ENCODE measurements at regions not wholly inside any gene's neighbourhood (a gene's known extent, or its start where the extent isn't known, plus 50 kb on each side); places are given as distances from the start of the nearest gene placed in this dataset.

DNA sequence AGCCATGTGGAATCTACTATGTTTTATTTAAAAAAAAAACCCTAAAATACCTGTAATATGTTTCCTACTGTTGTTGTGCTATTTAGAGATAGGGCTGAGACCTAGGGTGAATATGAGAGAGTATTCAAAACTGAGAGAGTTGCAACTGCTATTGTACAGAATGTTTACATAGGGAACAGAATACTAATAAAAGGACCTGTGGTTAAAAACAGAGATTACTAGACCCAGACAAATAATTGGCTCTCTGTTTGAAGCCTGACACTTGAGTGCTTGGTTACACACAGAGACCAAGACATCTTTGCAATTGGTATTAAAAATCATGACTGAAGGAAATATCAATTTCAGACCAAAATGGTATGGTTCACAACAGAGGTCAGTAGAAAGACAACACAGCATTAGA lies 278.9 kb upstream of the GIMD1 start:
- Histone ChIP-seq H3K27ac (ENCODE audit: low read depth in 2 of 2, low read length in 2 of 2) (no peak overlapping the region), H3K4me3 (ENCODE audit: low read length in 2 of 2) (no peak overlapping the region), H3K9ac (ENCODE audit: low read depth in 1 of 2, low read length in 2 of 2) (no peak overlapping the region), H3K4me1 (ENCODE audit: control insufficient read depth in 2 of 2, insufficient read depth in 2 of 2, low read length in 2 of 2) (no peaks in the 10 kb centered on the region), H3K36me3 (ENCODE audit: control insufficient read depth in 2 of 2, insufficient read depth in 2 of 2, low read length in 2 of 2) (no peaks in the 10 kb centered on the region), H3K9me3 (ENCODE audit: control insufficient read depth in 2 of 2, low read length in 2 of 2) (no peaks in the 10 kb centered on the region), H3K27me3 (ENCODE audit: control insufficient read depth in 2 of 2, insufficient read depth in 2 of 2, low read length in 2 of 2) (no peaks in the 10 kb centered on the region)

DNA sequence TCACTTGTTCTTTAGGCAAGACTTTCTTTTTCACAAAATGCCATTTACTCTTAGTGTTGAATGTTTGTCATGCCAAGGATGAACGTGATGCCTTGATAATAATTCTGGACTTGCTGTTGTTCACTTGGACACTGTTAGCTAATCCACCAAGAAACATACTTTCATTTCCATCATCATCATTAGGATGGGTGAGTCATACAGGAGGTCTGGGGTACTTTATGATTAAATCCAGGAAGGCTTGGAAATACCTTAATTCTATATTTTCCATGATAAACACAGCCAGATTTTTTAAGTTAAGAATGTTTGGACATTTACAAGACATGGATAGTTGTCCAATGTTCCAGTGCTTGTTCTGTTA lies 260.7 kb upstream of the GIMD1 start:
- no peak overlapping the region for H3K27ac ChIP-seq (ENCODE audit: low read depth in 2 of 2, low read length in 2 of 2)
- H3K9me3 ChIP-seq (ENCODE audit: control insufficient read depth in 2 of 2, low read length in 2 of 2): no peaks in the 10 kb centered on the region
- no peak overlapping the region for H3K9ac ChIP-seq (ENCODE audit: low read depth in 1 of 2, low read length in 2 of 2)
- no peaks in the 10 kb centered on the region for H3K4me1 ChIP-seq (ENCODE audit: control insufficient read depth in 2 of 2, insufficient read depth in 2 of 2, low read length in 2 of 2)
- no peaks in the 10 kb centered on the region for H3K36me3 ChIP-seq (ENCODE audit: control insufficient read depth in 2 of 2, insufficient read depth in 2 of 2, low read length in 2 of 2)
- no peaks in the 10 kb centered on the region for H3K27me3 ChIP-seq (ENCODE audit: control insufficient read depth in 2 of 2, insufficient read depth in 2 of 2, low read length in 2 of 2)
- no peak overlapping the region for H3K4me3 ChIP-seq (ENCODE audit: low read length in 2 of 2)

DNA sequence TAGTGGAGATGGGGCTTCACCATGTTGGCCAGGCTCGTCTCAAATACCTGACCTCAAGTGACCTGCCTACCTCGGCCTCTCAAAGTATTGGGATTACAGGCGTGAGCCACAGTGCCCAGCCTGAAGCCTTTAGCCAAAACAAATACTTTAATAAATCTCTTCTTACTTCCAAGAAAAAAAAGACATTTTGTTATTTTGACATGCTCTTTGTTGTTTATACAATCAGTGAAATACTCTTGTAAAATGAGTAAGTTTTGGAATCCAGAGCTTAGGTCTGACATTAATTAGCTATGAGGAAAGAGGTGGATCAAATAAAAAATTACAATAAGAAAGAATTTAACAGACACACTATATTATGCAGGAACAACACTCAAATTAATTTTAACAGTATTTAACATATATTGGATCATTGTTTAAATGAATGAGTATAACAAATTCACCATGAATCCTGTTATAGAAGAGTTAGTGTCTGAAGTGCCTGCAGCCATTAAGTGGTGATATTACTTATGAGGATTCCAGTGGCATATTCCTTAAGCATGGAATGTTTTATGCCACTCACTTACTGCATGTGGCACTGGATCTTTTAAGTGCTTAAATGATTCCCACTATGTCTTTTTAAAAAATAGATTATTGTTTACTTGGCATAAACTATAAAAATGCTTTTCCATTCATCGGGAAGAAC lies 260.1 kb upstream of the GIMD1 start:
- no peaks in the 10 kb centered on the region for H3K36me3 ChIP-seq (ENCODE audit: control insufficient read depth in 2 of 2, insufficient read depth in 2 of 2, low read length in 2 of 2)
- H3K4me3 ChIP-seq (ENCODE audit: low read length in 2 of 2): no peak overlapping the region
- H3K4me1 ChIP-seq (ENCODE audit: control insufficient read depth in 2 of 2, insufficient read depth in 2 of 2, low read length in 2 of 2): no peaks in the 10 kb centered on the region
- H3K27ac ChIP-seq (ENCODE audit: low read depth in 2 of 2, low read length in 2 of 2): no peak overlapping the region
- H3K27me3 ChIP-seq (ENCODE audit: control insufficient read depth in 2 of 2, insufficient read depth in 2 of 2, low read length in 2 of 2): no peaks in the 10 kb centered on the region
- no peak overlapping the region for H3K9ac ChIP-seq (ENCODE audit: low read depth in 1 of 2, low read length in 2 of 2)
- H3K9me3 ChIP-seq (ENCODE audit: control insufficient read depth in 2 of 2, low read length in 2 of 2): no peaks in the 10 kb centered on the region

DNA sequence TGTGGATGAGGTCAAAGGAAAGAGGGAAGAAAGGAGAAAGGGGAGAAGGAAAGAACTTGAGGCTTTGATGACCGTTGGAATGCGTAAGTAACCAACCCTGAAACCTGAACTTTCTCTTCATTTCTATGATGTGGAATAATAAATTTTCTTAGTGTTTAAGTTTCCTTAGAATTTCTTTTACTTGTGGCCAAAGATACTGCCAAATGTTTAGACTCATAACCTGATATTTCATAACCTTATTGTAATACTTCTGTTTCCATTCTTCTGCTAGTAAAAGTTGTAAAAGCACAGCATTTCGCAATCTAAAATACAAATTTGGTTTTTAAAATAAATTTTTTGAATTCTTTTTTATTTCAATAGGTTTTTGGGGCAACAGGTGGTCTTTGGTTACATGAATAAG lies 258.5 kb upstream of the GIMD1 start:
- H3K4me1 ChIP-seq (ENCODE audit: control insufficient read depth in 2 of 2, insufficient read depth in 2 of 2, low read length in 2 of 2): no peaks in the 10 kb centered on the region
- H3K4me3 ChIP-seq (ENCODE audit: low read length in 2 of 2): no peak overlapping the region
- H3K9ac ChIP-seq (ENCODE audit: low read depth in 1 of 2, low read length in 2 of 2): no peak overlapping the region
- H3K27me3 ChIP-seq (ENCODE audit: control insufficient read depth in 2 of 2, insufficient read depth in 2 of 2, low read length in 2 of 2): no peaks in the 10 kb centered on the region
- H3K9me3 ChIP-seq (ENCODE audit: control insufficient read depth in 2 of 2, low read length in 2 of 2): no peaks in the 10 kb centered on the region
- H3K36me3 ChIP-seq (ENCODE audit: control insufficient read depth in 2 of 2, insufficient read depth in 2 of 2, low read length in 2 of 2): no peaks in the 10 kb centered on the region
- no peak overlapping the region for H3K27ac ChIP-seq (ENCODE audit: low read depth in 2 of 2, low read length in 2 of 2)

DNA sequence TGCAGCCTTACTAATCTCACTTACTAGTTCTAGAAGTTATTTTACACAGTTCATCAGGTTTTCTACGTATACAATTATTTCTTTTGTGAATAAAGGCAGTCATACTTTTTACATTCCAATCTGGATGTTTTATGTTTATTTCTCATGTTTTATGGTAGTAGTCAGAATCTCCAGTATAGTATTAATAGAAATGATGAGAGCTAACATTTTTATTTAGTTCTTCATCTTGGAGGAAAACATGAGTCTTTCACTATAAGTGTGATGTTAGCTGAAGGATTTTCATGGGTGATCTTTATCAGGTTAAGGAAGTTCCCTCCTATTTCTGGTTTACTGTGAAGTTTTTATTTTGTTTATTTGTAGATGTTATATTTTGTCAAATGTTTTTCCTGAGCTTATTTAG lies 256.1 kb upstream of the GIMD1 start:
- no peak overlapping the region for H3K9ac ChIP-seq (ENCODE audit: low read depth in 1 of 2, low read length in 2 of 2)
- no peak overlapping the region for H3K27ac ChIP-seq (ENCODE audit: low read depth in 2 of 2, low read length in 2 of 2)
- H3K27me3 ChIP-seq (ENCODE audit: control insufficient read depth in 2 of 2, insufficient read depth in 2 of 2, low read length in 2 of 2): no peaks in the 10 kb centered on the region
- H3K4me1 ChIP-seq (ENCODE audit: control insufficient read depth in 2 of 2, insufficient read depth in 2 of 2, low read length in 2 of 2): no peaks in the 10 kb centered on the region
- H3K9me3 ChIP-seq (ENCODE audit: control insufficient read depth in 2 of 2, low read length in 2 of 2): no peaks in the 10 kb centered on the region
- no peak overlapping the region for H3K4me3 ChIP-seq (ENCODE audit: low read length in 2 of 2)
- H3K36me3 ChIP-seq (ENCODE audit: control insufficient read depth in 2 of 2, insufficient read depth in 2 of 2, low read length in 2 of 2): no peaks in the 10 kb centered on the region

DNA sequence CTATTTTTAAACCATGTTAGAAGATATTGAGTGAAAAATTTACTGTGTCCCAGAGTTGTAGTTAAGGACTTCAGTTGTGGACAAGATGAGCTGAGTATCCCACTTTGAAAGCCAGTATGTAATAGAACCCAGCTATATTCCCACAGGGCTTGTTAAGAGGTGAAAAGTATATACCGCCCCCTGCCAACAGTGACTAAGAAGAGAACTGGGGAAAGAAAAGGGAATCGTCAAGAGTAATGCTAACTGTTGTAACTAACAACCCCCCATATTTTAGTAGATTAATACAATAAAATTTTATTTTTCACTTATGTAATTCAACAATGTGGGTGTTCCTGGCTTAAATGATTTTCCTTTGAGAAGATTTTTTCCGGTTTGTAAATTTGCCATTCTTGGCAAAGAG lies 250.4 kb upstream of the GIMD1 start:
- Histone ChIP-seq H3K27me3 (ENCODE audit: control insufficient read depth in 2 of 2, insufficient read depth in 2 of 2, low read length in 2 of 2) (no peaks in the 10 kb centered on the region), H3K27ac (ENCODE audit: low read depth in 2 of 2, low read length in 2 of 2) (no peak overlapping the region)

DNA sequence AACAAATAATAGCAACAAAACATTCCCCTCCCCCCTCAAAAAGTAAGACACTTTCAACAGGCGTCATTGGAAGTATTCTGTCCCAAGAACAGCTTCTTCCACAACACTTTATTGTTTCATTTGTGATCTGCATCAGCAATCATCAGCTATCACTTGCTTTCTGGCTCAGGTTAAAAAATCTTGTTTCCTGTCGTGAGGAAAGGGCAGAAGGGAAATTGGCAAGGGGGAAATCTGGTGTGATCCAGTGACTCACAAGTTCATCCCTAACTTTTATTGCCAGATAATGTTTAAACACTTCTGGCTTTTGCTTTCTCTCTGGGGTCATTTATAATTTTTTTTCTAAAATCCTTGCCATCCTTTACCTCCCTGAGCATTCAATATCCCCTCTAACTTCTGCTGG lies 247.4 kb upstream of the GIMD1 start:
- Histone ChIP-seq H3K27ac (ENCODE audit: low read depth in 2 of 2, low read length in 2 of 2) (no peak overlapping the region), H3K36me3 (ENCODE audit: control insufficient read depth in 2 of 2, insufficient read depth in 2 of 2, low read length in 2 of 2) (no peaks in the 10 kb centered on the region), H3K9me3 (ENCODE audit: control insufficient read depth in 2 of 2, low read length in 2 of 2) (no peaks in the 10 kb centered on the region), H3K4me3 (ENCODE audit: low read length in 2 of 2) (no peak overlapping the region), H3K9ac (ENCODE audit: low read depth in 1 of 2, low read length in 2 of 2) (no peak overlapping the region), H3K4me1 (ENCODE audit: control insufficient read depth in 2 of 2, insufficient read depth in 2 of 2, low read length in 2 of 2) (no peaks in the 10 kb centered on the region), H3K27me3 (ENCODE audit: control insufficient read depth in 2 of 2, insufficient read depth in 2 of 2, low read length in 2 of 2) (no peaks in the 10 kb centered on the region)

More for the DNA sequence above, 250.4 kb upstream of the GIMD1 start:
- Histone ChIP-seq H3K36me3 (ENCODE audit: control insufficient read depth in 2 of 2, insufficient read depth in 2 of 2, low read length in 2 of 2) (no peaks in the 10 kb centered on the region), H3K4me3 (ENCODE audit: low read length in 2 of 2) (no peak overlapping the region), H3K4me1 (ENCODE audit: control insufficient read depth in 2 of 2, insufficient read depth in 2 of 2, low read length in 2 of 2) (no peaks in the 10 kb centered on the region), H3K9me3 (ENCODE audit: control insufficient read depth in 2 of 2, low read length in 2 of 2) (no peaks in the 10 kb centered on the region), H3K9ac (ENCODE audit: low read depth in 1 of 2, low read length in 2 of 2) (no peak overlapping the region)

DNA sequence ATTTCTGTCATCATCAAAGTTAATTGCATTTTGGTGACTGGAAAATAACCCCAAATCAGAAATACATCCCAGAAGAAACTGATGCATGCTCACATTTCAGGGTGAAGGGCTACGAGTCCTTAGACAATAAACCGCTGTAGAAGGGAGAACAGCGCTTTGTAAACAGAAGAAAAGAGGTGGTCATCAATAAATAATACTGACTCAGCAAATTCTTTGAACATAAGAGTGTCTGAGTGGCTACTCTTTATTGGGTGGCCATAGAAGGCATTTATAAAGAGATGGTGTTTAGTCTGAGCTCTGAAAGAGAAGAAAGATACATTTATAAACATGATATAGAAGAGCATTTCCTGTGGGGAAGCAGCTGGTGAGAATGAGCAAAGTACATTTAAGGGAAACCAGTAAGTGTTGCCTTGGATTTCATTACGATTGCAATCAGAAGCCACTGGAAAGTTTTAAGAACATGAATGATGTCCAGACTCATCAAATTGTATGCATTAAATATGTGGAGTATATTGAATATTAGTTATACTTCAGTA lies 246.9 kb upstream of the GIMD1 start:
- H3K36me3 ChIP-seq (ENCODE audit: control insufficient read depth in 2 of 2, insufficient read depth in 2 of 2, low read length in 2 of 2): no peaks in the 10 kb centered on the region
- no peak overlapping the region for H3K4me3 ChIP-seq (ENCODE audit: low read length in 2 of 2)
- no peak overlapping the region for H3K27ac ChIP-seq (ENCODE audit: low read depth in 2 of 2, low read length in 2 of 2)
- no peaks in the 10 kb centered on the region for H3K4me1 ChIP-seq (ENCODE audit: control insufficient read depth in 2 of 2, insufficient read depth in 2 of 2, low read length in 2 of 2)
- no peak overlapping the region for H3K9ac ChIP-seq (ENCODE audit: low read depth in 1 of 2, low read length in 2 of 2)
- H3K9me3 ChIP-seq (ENCODE audit: control insufficient read depth in 2 of 2, low read length in 2 of 2): no peaks in the 10 kb centered on the region
- no peaks in the 10 kb centered on the region for H3K27me3 ChIP-seq (ENCODE audit: control insufficient read depth in 2 of 2, insufficient read depth in 2 of 2, low read length in 2 of 2)

DNA sequence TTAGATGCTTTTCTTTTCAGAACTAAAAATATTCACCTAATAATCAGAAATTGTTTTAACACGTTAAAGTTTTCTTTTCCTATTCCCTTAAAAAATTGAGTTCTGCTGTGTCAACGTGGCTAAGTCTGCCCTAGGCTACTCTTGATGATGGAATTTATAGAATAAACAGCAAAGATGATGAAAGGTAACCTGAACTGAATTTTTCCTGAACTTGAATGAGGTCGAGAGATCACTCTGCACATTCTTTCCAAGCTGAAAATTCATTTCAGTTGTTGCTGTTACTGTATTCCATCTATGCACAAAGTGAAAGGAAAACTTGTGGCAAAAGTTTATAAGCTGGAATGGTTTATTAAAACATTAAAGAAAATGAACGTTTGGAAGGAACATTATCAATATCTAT lies 245.9 kb upstream of the GIMD1 start:
- H3K36me3 ChIP-seq (ENCODE audit: control insufficient read depth in 2 of 2, insufficient read depth in 2 of 2, low read length in 2 of 2): no peaks in the 10 kb centered on the region
- no peaks in the 10 kb centered on the region for H3K4me1 ChIP-seq (ENCODE audit: control insufficient read depth in 2 of 2, insufficient read depth in 2 of 2, low read length in 2 of 2)
- no peak overlapping the region for H3K4me3 ChIP-seq (ENCODE audit: low read length in 2 of 2)
- H3K27ac ChIP-seq (ENCODE audit: low read depth in 2 of 2, low read length in 2 of 2): no peak overlapping the region
- H3K9me3 ChIP-seq (ENCODE audit: control insufficient read depth in 2 of 2, low read length in 2 of 2): no peaks in the 10 kb centered on the region
- no peaks in the 10 kb centered on the region for H3K27me3 ChIP-seq (ENCODE audit: control insufficient read depth in 2 of 2, insufficient read depth in 2 of 2, low read length in 2 of 2)
- H3K9ac ChIP-seq (ENCODE audit: low read depth in 1 of 2, low read length in 2 of 2): no peak overlapping the region

DNA sequence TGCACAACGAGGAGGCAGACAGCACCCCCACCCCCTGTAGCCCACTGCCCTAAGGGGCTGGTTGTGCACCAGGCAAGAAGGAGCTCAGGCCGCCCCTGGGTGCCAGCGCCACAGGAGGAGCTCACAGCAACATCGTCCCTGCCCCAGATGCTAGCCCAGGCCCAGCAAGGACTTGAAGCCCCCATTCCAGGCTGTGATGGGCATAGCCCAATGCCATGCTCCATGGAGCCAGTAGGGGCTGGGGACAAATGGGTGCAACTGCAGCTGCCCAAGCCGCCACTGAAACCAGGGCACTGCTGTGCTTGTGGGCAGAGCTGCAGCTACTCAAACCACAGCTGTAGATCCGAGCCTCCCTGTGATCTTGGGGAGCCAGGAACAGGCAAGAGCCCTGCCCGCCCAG lies 241.3 kb upstream of the GIMD1 start:
- Histone ChIP-seq H3K9me3 (ENCODE audit: control insufficient read depth in 2 of 2, low read length in 2 of 2) (no peaks in the 10 kb centered on the region), H3K9ac (ENCODE audit: low read depth in 1 of 2, low read length in 2 of 2) (no peak overlapping the region), H3K27ac (ENCODE audit: low read depth in 2 of 2, low read length in 2 of 2) (no peak overlapping the region), H3K4me3 (ENCODE audit: low read length in 2 of 2) (no peak overlapping the region), H3K27me3 (ENCODE audit: control insufficient read depth in 2 of 2, insufficient read depth in 2 of 2, low read length in 2 of 2) (no peaks in the 10 kb centered on the region), H3K4me1 (ENCODE audit: control insufficient read depth in 2 of 2, insufficient read depth in 2 of 2, low read length in 2 of 2) (no peaks in the 10 kb centered on the region), H3K36me3 (ENCODE audit: control insufficient read depth in 2 of 2, insufficient read depth in 2 of 2, low read length in 2 of 2) (no peaks in the 10 kb centered on the region)

DNA sequence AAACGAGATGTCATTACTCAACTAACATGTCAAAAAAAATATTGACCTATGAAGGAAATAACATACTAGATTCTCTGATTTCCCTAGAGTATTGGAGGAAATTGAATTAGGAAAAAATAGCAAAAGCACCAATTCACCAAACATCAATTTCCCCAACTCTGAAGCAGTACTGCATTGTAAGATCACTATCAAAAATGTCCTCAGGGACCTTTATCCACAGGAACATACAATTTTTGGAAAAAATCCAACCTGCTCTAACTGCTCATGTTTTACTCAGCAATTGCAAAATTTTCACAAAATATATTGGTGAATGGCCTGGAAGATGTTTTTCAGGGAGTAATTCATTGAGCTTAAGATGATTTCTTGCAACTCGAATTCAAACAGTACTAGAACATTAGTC lies 239.0 kb upstream of the GIMD1 start:
- no peak overlapping the region for H3K4me3 ChIP-seq (ENCODE audit: low read length in 2 of 2)
- H3K27me3 ChIP-seq (ENCODE audit: control insufficient read depth in 2 of 2, insufficient read depth in 2 of 2, low read length in 2 of 2): no peaks in the 10 kb centered on the region
- H3K9me3 ChIP-seq (ENCODE audit: control insufficient read depth in 2 of 2, low read length in 2 of 2): no peaks in the 10 kb centered on the region
- no peak overlapping the region for H3K27ac ChIP-seq (ENCODE audit: low read depth in 2 of 2, low read length in 2 of 2)
- no peaks in the 10 kb centered on the region for H3K4me1 ChIP-seq (ENCODE audit: control insufficient read depth in 2 of 2, insufficient read depth in 2 of 2, low read length in 2 of 2)
- H3K36me3 ChIP-seq (ENCODE audit: control insufficient read depth in 2 of 2, insufficient read depth in 2 of 2, low read length in 2 of 2): no peaks in the 10 kb centered on the region
- no peak overlapping the region for H3K9ac ChIP-seq (ENCODE audit: low read depth in 1 of 2, low read length in 2 of 2)
